Common myeloid progenitor, CD34-positive (primary cell): ENCODE measurements at regions not wholly inside any gene's neighbourhood (a gene's known extent, or its start where the extent isn't known, plus 50 kb on each side); places are given as distances from the start of the nearest gene placed in this dataset.

Experiments
- CTCF ChIA-PET: fragments of 350-600 bp; sonication (Branson Sonifier 250); formaldehyde crosslinking; loops from one replicate; lab custom pipeline; 2021; ENCODE audit warnings: antibody characterized with exemption; lab: Charles Lee
- POLR2A ChIA-PET: fragments of 350-600 bp; sonication (Branson Sonifier 250); formaldehyde crosslinking; loops from one replicate; lab custom pipeline; 2021; ENCODE audit warnings: antibody characterized with exemption; lab: Charles Lee
- DNase-seq, 3 donors: peaks; one replicate each; pipeline versions ENCODE4 v3.0.0 to v3.0.0-alpha.2; 2013
- H3K27ac ChIP-seq, 2 experiments: 1 replicate in 1 of 2; 2 replicates in 1 of 2; pipeline ENCODE4 v1.7.0; 2013; ENCODE audit warnings: inconsistent platforms in 2 of 2, low read length in 2 of 2, mild to moderate bottlenecking in 2 of 2, low read depth in 1 of 2, moderate library complexity in 1 of 2; ENCODE audit not compliant: severe bottlenecking in 2 of 2, insufficient read depth in 1 of 2, poor library complexity in 1 of 2
- H3K27me3 ChIP-seq, 5 experiments: replicated peaks in 2 of 5; 1 replicate in 3 of 5; 2 replicates in 2 of 5; pipeline versions ENCODE4 v1.6.1 to v1.7.0; 2013; ENCODE audit warnings: low read length in 4 of 5, mild to moderate bottlenecking in 2 of 5, moderate library complexity in 2 of 5, inconsistent platforms in 1 of 5; ENCODE audit not compliant: insufficient read depth in 5 of 5, control insufficient read depth in 4 of 5
- H3K36me3 ChIP-seq, 4 experiments: 1 replicate in 2 of 4; 2 replicates in 2 of 4; pipeline versions ENCODE4 v1.6.1 to v1.7.0; 2013; ENCODE audit warnings: low read length in 3 of 4, control low read depth in 1 of 4, mild to moderate bottlenecking in 1 of 4; ENCODE audit not compliant: control insufficient read depth in 4 of 4, insufficient read depth in 4 of 4
- H3K4me1 ChIP-seq, 4 experiments: 1 replicate in 3 of 4; 2 replicates in 1 of 4; pipeline versions ENCODE4 v1.6.1 to v1.7.1; 2013; ENCODE audit warnings: low read length in 3 of 4, mild to moderate bottlenecking in 3 of 4, control low read depth in 1 of 4, inconsistent platforms in 1 of 4, moderate library complexity in 1 of 4; ENCODE audit not compliant: control insufficient read depth in 4 of 4, insufficient read depth in 4 of 4; ENCODE audit errors: control extremely low read depth in 1 of 4
- H3K4me3 ChIP-seq, 7 experiments: 1 replicate in 4 of 7; 2 replicates in 3 of 7; pipeline versions ENCODE4 v1.5.1 to v1.7.0; 2013; ENCODE audit warnings: mild to moderate bottlenecking in 7 of 7, low read length in 6 of 7, moderate library complexity in 6 of 7, inconsistent platforms in 2 of 7, low read depth in 2 of 7, control low read depth in 1 of 7; ENCODE audit not compliant: insufficient read depth in 4 of 7, control insufficient read depth in 1 of 7; ENCODE audit errors: extremely low read depth in 1 of 7
- H3K9me3 ChIP-seq, 5 experiments: 1 replicate in 4 of 5; 2 replicates in 1 of 5; pipeline versions ENCODE4 v1.6.1 to v1.7.1; 2013; ENCODE audit warnings: low read length in 4 of 5, mild to moderate bottlenecking in 2 of 5, inconsistent platforms in 1 of 5, low read depth in 1 of 5, moderate library complexity in 1 of 5; ENCODE audit not compliant: control insufficient read depth in 4 of 5, insufficient read depth in 2 of 5; ENCODE audit errors: control extremely low read depth in 1 of 5
- WGBS: methylation state at CpG from one replicate; pipeline ENCODE4 v1.1.5; 2013; ENCODE audit not compliant: insufficient coverage; 5-methylcytosine and 5-hydroxymethylcytosine counted together

GRCh38 chr10:120347644-120348043, 109.4 kb upstream of the PLPP4 start:
- peaks cover 0 to 4% (median 3%) of the 10 kb centered on the region in 5 experiments for H3K9me3 ChIP-seq
- ChIA-PET CTCF (interaction anchor here (0.6 to 1.7 kb wide), 3 partner anchors 11 to 13 kb away, joined by 3 to 4 read pairs (median 4); no protein-coding TSS in a partner anchor), POLR2A (no interaction called here)
- H3K27me3 ChIP-seq: no peaks in the 10 kb centered on the region
- H3K4me3 ChIP-seq: no peak overlapping the region
- no peak overlapping the region for H3K27ac ChIP-seq
- H3K4me1 ChIP-seq: no peaks in the 10 kb centered on the region
- WGBS: 55% methylated on average over 2 of the region's 3 CpGs
- H3K36me3 ChIP-seq: no peaks in the 10 kb centered on the region
- no peak for DNase-seq

GRCh38 chr10:120349069-120349468, 108.0 kb upstream of the PLPP4 start:
- ChIA-PET CTCF (interaction anchor here (1.7 kb wide), 1 partner anchor 14 kb away, joined by 4 read pairs; no protein-coding TSS in a partner anchor), POLR2A (no interaction called here)
- WGBS: 92% methylated on average over 3 of the region's 3 CpGs
- no peak for DNase-seq
- no peaks in the 10 kb centered on the region for H3K4me1 ChIP-seq
- no peaks in the 10 kb centered on the region for H3K36me3 ChIP-seq
- H3K4me3 ChIP-seq: no peak overlapping the region
- H3K27me3 ChIP-seq: no peaks in the 10 kb centered on the region
- H3K27ac ChIP-seq: no peak overlapping the region
- peaks cover 0 to 4% (median 3%) of the 10 kb centered on the region in 5 experiments for H3K9me3 ChIP-seq

GRCh38 chr10:120355425-120355824, 101.6 kb upstream of the PLPP4 start:
- 100% methylated on average over 1 of the region's 2 CpGs for WGBS
- Histone ChIP-seq H3K9me3 (peaks cover 0 to 4% (median 0%) of the 10 kb centered on the region in 5 experiments), H3K27ac (no peak overlapping the region), H3K4me3 (no peak overlapping the region), H3K4me1 (no peaks in the 10 kb centered on the region), H3K36me3 (no peaks in the 10 kb centered on the region), H3K27me3 (no peaks in the 10 kb centered on the region)
- DNase-seq: no peak
- CTCF ChIA-PET: no interaction called here
- POLR2A ChIA-PET: interaction anchor here (0.5 kb wide), 1 partner anchor 1663 kb away, joined by 3 read pairs; no protein-coding TSS in a partner anchor

DNA sequence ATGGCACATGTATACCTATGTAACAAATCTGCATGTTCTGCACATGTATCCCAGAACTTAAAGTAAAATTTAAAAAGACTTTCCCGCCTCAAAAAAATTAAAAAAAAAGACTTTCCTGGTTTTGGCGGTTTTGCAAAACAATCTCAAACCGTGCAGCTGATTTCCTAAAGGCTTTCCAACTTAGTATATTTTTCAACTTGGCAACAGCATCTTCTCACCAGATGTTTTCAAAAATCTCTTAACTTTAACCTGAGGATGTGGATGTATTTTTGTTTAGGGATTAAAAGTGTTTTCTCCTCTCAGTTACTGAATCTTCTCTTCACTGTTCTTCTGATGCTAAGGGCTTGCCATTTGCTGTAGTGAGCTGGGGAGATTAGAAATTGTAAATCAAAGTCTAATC, 96.5 kb upstream of the PLPP4 start:
- 94% methylated on average over 2 of the region's 3 CpGs for WGBS
- ChIA-PET CTCF (no interaction called here), POLR2A (no interaction called here)
- H3K27me3 ChIP-seq: peaks cover 0 to 5% (median 0%) of the 10 kb centered on the region in 5 experiments
- no peaks in the 10 kb centered on the region for H3K4me1 ChIP-seq
- no peak overlapping the region for H3K27ac ChIP-seq
- no peaks in the 10 kb centered on the region for H3K9me3 ChIP-seq
- no peak for DNase-seq
- no peaks in the 10 kb centered on the region for H3K36me3 ChIP-seq
- H3K4me3 ChIP-seq: no peak overlapping the region

GRCh38 chr10:120365872-120366271, 91.2 kb upstream of the PLPP4 start:
- 100% methylated on average over 4 of the region's 5 CpGs for WGBS
- peaks cover 0 to 25% (median 0%) of the 10 kb centered on the region in 5 experiments for H3K27me3 ChIP-seq
- CTCF ChIA-PET: no interaction called here
- no peak for DNase-seq
- H3K4me3 ChIP-seq: no peak overlapping the region
- no peaks in the 10 kb centered on the region for H3K4me1 ChIP-seq
- no peak overlapping the region for H3K27ac ChIP-seq
- H3K36me3 ChIP-seq: no peaks in the 10 kb centered on the region
- H3K9me3 ChIP-seq: no peaks in the 10 kb centered on the region
- POLR2A ChIA-PET: no interaction called here

GRCh38 chr10:120367341-120367740, 89.7 kb upstream of the PLPP4 start:
- ChIA-PET CTCF (no interaction called here), POLR2A (no interaction called here)
- Histone ChIP-seq H3K36me3 (no peaks in the 10 kb centered on the region), H3K4me3 (no peak overlapping the region), H3K27me3 (peaks cover 0 to 20% (median 0%) of the 10 kb centered on the region in 5 experiments), H3K27ac (no peak overlapping the region), H3K4me1 (no peaks in the 10 kb centered on the region), H3K9me3 (no peaks in the 10 kb centered on the region)
- DNase-seq: no peak
- 71% methylated on average over 1 of the region's 3 CpGs for WGBS

DNA sequence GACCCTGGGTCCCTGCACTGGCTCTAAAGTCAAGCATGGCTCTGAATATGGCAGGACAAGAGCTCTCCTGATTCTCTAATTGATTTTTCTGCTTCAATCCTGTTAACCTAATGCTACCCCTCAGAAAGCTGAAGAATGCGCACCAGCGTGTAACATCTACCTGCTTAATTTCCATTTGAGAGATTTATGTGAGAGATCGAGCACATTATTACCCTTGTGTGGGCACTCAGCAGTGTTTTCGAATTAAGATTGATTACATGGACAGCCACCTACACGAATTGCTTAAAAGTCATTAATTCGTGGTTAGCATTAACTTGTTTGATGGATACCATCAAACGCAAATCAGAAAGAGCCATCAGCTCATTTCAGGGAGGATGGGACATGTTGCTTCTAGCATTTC, 88.7 kb upstream of the PLPP4 start:
- no peaks in the 10 kb centered on the region for H3K36me3 ChIP-seq
- no peak overlapping the region for H3K4me3 ChIP-seq
- no peak for DNase-seq
- H3K9me3 ChIP-seq: no peaks in the 10 kb centered on the region
- CTCF ChIA-PET: no interaction called here
- no peaks in the 10 kb centered on the region for H3K4me1 ChIP-seq
- no peak overlapping the region for H3K27ac ChIP-seq
- POLR2A ChIA-PET: no interaction called here
- WGBS: 83% methylated on average over 7 of the region's 7 CpGs
- H3K27me3 ChIP-seq: peaks cover 0 to 20% (median 0%) of the 10 kb centered on the region in 5 experiments
